Testis (tissue), 2 donors: ENCODE measurements at regions not wholly inside any gene's neighbourhood (a gene's known extent, or its start where the extent isn't known, plus 50 kb on each side); places are given as distances from the start of the nearest gene placed in this dataset.

Experiments used
- DNase-seq: peaks from one replicate; pipeline ENCODE4 v3.0.0-alpha.2; 2019
- H3K27ac ChIP-seq, 2 donors: fragments of 200-600 bp; sonication (generic); one replicate each; pipeline ENCODE4 v1.5.1; 2019
- H3K27me3 ChIP-seq: fragments of 200-600 bp; sonication (generic); one replicate; pipeline ENCODE4 v1.5.1; 2019
- H3K36me3 ChIP-seq: fragments of 200-600 bp; sonication (generic); one replicate; pipeline ENCODE4 v1.5.1; 2017; ENCODE audit warnings: low read depth; ENCODE audit errors: missing control alignments
- H3K4me1 ChIP-seq: fragments of 200-600 bp; sonication (generic); one replicate; pipeline ENCODE4 v1.5.1; 2019
- H3K4me3 ChIP-seq, 2 donors: fragments of 200-600 bp; sonication (generic); one replicate each; pipeline ENCODE4 v1.5.1; 2017 to 2019
- H3K9me3 ChIP-seq: fragments of 200-600 bp; sonication (generic); one replicate; pipeline ENCODE4 v1.5.1; 2017
- POLR2A ChIP-seq: fragments of 450-650 bp; IDR thresholded peaks from one replicate; pipeline ENCODE4 v1.6.1; 2017; ENCODE audit warnings: antibody characterized with exemption, mild to moderate bottlenecking, moderate library complexity
- WGBS, 2 donors: methylation state at CpG; one replicate each; pipeline ENCODE4 v1.1.5; 2018; 5-methylcytosine and 5-hydroxymethylcytosine counted together
- intact Hi-C: fragments of 100-400 bp; cut with DNase I; formaldehyde crosslinking; loops from one replicate; pipeline ENCODE4 v1.15.1; 2023; ENCODE audit warnings: low total_unique reads
- TF ChIP-seq, protein P1 (sequence below), 3 experiments: fragments of 450-650 bp in 2 of 3; fragments of 200-600 bp in 1 of 3; sonication (generic) in 1 of 3; IDR thresholded peaks; one replicate each; pipeline ENCODE4 v1.5.1; 2016 to 2019; ENCODE audit warnings: antibody characterized with exemption in 3 of 3, mild to moderate bottlenecking in 2 of 3, moderate library complexity in 1 of 3

DNA sequence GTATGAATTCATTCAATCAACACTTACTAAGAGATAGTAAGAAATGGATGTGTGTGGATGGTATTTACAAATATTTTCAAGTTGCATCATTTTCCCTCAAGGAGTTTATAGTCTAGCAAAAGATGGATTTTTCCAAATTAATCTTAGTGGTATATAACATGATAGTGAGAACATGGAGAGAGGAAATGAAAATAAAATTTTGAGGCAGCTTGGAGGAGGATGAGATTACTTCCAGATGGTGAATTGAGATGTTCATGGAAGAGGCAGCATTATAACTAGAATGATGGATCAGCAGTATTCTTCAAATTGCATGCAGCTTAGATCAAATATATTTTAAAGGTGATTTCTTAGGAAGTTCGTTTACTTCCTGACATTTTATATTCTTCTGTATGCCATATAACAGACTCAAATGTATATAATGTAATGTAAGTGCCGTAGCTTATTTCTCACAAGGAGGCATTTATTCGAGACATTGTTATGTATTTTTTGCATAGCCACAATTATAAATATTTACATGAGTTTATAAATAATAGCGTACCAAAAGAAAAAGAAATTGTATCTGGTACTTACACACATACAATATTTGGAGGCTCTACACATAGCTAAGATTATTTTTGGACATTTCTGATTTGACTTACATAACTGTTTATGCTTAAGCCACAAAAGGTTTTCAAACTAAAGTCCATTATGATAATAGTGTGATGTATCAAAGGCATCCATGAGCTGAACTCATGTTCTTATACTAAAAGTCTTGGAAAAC is 439.4 kb downstream of the SPRY1 start:
- Histone ChIP-seq H3K4me1 (no peaks in the 10 kb centered on the region), H3K27me3 (no peaks in the 10 kb centered on the region), H3K36me3 (no peaks in the 10 kb centered on the region), H3K4me3 (no peak overlapping the region), H3K9me3 (no peaks in the 10 kb centered on the region), H3K27ac (no peak overlapping the region)
- 81 to 82% methylated on average over 4 of the region's 4 CpGs for WGBS, 2 donors
- TF ChIP-seq, protein P1, sequence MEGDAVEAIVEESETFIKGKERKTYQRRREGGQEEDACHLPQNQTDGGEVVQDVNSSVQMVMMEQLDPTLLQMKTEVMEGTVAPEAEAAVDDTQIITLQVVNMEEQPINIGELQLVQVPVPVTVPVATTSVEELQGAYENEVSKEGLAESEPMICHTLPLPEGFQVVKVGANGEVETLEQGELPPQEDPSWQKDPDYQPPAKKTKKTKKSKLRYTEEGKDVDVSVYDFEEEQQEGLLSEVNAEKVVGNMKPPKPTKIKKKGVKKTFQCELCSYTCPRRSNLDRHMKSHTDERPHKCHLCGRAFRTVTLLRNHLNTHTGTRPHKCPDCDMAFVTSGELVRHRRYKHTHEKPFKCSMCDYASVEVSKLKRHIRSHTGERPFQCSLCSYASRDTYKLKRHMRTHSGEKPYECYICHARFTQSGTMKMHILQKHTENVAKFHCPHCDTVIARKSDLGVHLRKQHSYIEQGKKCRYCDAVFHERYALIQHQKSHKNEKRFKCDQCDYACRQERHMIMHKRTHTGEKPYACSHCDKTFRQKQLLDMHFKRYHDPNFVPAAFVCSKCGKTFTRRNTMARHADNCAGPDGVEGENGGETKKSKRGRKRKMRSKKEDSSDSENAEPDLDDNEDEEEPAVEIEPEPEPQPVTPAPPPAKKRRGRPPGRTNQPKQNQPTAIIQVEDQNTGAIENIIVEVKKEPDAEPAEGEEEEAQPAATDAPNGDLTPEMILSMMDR (IDR thresholded peaks at IDR 0.05): no peak
- no peak for TF ChIP-seq POLR2A
- intact Hi-C loops: no loop called here
- DNase-seq: no peak

- intact Hi-C loops: no loop called here
- 79 to 87% methylated on average over 4 of the region's 4 CpGs for WGBS, 2 donors
Measured at GRCh38 chr4:123836851-123837595, 440.4 kb downstream of the SPRY1 start.

DNA sequence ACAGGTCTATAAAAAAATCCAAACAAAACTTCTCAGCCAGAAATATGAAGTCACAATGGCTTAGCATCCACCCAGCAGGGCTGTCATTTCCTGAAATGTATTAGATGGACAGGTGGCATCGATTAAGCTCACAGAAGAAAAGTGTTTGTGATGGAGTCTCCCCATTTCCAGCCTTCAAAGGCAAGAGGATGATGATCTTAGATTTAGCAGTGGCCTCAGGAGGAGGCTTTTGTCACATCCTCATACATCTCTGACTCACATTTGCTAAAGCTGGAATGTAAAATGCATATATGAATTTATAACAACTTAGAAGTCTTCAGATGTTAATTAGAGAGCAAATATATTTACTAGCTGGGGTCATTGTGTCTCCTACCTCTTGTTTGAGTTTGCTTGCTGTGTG is 441.9 kb downstream of the SPRY1 start:
- no peaks in the 10 kb centered on the region for H3K36me3 ChIP-seq
- TF ChIP-seq POLR2A: no peak
- TF ChIP-seq, protein P1 (IDR thresholded peaks at IDR 0.05): no peak
- H3K27me3 ChIP-seq: no peaks in the 10 kb centered on the region
- H3K27ac ChIP-seq: no peak overlapping the region
- H3K4me3 ChIP-seq: no peak overlapping the region
- no peak for DNase-seq
- no peaks in the 10 kb centered on the region for H3K9me3 ChIP-seq
- no peaks in the 10 kb centered on the region for H3K4me1 ChIP-seq
- intact Hi-C loops: no loop called here
- WGBS, 2 donors: 56 to 58% methylated on average over 1 of the region's 1 CpG

More at GRCh38 chr4:123836851-123837595, 440.4 kb downstream of the SPRY1 start:
- no peaks in the 10 kb centered on the region for H3K4me1 ChIP-seq
- no peaks in the 10 kb centered on the region for H3K36me3 ChIP-seq
- H3K27me3 ChIP-seq: no peaks in the 10 kb centered on the region
- no peak overlapping the region for H3K27ac ChIP-seq
- no peak for DNase-seq
- H3K9me3 ChIP-seq: no peaks in the 10 kb centered on the region
- TF ChIP-seq, protein P1 (IDR thresholded peaks at IDR 0.05): no peak
- no peak for TF ChIP-seq POLR2A
- no peak overlapping the region for H3K4me3 ChIP-seq

GRCh38 chr4:123840197-123840596 is 443.6 kb downstream of the SPRY1 start:
- Histone ChIP-seq H3K27ac (no peak overlapping the region), H3K27me3 (no peaks in the 10 kb centered on the region), H3K36me3 (no peaks in the 10 kb centered on the region), H3K4me3 (no peak overlapping the region), H3K4me1 (no peaks in the 10 kb centered on the region), H3K9me3 (no peaks in the 10 kb centered on the region)
- intact Hi-C loops: no loop called here
- no peak for DNase-seq
- TF ChIP-seq, protein P1 (IDR thresholded peaks at IDR 0.05): no peak
- no peak for TF ChIP-seq POLR2A
